HL-60/S4 treated with phorbol 12-myristate 13-acetate at 8.2 ng/mL for 4 days and 3 days (cell line): ENCODE measurements at regions not wholly inside any gene's neighbourhood (a gene's known extent, or its start where the extent isn't known, plus 50 kb on each side); places are given as distances from the start of the nearest gene placed in this dataset.

Source experiments
- in situ Hi-C: fragments of 300-500 bp; cut with MboI; formaldehyde crosslinking; loops from 2 replicates; pipeline ENCODE4 v1.15.0; 2022; ENCODE audit warnings: low sequenced_read_pairs

DNA sequence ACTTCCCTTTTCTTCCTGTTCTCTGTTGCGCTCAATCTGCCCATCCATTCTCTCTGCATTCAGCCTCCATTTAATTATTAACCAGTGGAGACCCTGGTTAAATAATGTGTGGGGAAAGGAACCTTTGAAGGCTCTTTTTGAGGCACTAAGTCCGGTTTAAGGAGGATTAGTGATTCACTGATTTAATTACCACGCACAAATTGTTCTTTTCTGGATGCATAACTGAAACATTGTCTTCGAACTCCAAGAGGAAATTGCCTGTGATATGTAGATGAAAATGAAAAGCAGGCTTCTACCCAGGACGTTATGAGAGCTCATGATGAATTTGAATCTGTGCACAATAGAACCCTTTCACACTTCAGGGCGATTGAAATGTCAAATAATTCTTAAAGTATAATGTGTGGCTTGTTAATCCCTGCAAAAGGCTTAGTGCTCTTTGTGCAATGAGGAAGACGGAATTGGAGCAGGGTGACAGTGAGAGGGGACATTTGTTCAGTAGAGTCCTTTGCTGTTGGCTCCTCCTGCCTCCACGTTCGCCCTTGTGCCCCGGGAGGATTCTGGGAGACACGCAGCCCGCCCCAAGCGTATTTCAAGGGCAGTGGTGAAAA, 51.1 kb upstream of the ZNF236 start:
- in situ Hi-C loops = no loop called here

DNA sequence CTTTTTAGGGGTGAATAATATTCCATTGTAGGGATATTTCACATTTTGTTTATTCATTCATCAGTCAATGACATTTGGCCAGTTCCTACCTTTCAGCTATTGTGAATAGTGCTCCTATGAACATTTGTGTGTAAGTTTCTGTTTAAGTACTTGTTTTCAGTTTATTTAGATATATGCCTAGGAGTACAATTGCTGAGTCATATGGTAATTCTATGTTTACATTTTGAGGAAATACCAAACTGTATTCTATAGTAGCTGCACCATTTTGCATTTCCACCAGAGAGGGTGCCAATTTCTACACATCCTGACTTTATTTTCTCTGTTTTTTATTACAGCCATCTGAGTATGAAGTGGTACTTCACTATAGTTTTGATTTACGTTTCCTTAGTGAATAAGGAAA, 54.4 kb upstream of the ZNF236 start:
- in situ Hi-C loops = no loop called here

DNA sequence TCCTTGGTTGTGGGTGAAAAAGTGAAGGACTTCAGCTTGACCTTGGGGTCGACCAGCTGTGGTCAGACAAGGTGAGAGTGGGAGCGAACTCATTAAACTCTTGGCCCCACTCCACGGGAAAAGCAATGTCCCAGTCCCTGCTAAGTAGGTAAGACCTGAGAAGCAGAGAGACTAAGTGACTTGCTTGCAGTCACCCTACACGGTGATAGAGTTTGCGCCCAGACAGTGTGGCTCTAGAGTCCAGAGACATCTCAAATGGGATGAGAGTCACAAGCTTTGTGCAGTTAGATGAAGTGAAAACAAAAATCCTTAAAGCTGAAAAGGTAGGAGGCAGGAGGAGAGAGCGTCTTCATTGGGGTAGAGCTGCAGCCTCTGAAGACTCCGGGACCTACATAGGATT, 55.9 kb upstream of the ZNF236 start:
- in situ Hi-C loops = no loop called here

DNA sequence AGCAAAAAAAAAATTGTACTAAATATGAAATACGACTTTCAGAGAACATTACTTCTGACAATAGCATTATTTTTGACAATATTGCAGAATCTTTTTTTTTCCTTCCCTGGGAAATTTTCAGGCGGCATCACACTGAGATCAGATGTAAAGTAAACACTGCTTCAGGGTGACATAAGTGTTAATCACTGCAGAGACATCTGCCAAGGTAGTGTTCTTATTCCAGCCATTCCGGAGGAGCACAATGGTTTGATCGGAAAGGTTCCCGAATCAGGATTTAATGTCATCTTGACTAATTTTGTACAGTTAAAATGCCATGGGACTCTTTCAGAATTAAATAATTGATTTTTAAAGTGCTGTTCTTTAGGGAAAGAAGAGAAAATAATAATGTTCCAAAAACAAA, 56.7 kb upstream of the ZNF236 start:
- in situ Hi-C loops = no loop called here

DNA sequence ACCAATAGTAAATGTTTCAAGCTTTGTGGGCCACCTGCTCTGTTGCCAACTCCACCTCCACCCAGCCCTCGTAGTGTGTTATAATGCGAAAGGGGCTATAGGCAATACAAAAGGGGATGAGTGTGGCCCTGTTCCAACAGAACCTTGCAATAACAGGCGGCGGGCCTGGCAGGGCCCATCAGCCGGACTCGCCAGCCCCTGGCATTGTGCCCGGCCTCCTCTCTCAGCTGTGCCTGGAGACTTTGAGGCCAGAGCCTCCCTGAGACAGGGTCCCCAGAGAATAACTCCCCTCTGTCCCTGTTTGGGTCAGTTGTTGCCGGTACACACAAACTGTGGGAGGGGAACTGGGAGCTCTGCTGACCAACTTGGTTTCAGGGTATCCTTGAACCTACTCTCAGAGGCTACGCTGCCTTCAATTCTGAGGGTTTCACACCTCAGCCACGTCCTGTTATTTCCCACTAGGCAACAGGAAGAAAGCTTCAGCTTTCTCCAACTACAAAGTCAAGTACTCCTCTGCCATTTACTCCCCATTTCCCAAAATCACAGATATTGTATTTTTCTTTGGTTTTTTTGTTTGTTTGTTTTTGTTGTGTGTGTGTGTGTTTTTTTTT, 58.0 kb upstream of the ZNF236 start:
- in situ Hi-C loops = no loop called here

DNA sequence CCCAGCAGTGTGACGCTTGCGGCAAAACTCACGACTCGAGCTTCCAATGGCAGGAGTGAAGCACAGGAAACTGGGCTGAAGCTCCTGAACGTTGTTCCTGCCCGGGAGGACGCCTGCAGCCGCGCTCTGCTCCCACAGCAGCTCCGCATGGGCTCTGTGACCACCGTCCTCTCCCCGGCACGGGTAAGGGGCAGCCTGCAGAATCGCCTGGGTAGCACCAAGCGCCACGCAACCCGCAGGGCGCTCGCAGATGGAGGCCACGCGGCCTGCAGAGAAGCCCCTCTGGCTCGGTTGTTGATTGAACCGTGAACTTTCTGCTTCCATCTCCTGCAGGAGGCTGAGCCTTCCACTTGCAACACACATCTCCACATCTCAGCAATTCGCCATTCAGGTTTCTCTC, 63.3 kb upstream of the ZNF236 start:
- in situ Hi-C loops = no loop called here

DNA sequence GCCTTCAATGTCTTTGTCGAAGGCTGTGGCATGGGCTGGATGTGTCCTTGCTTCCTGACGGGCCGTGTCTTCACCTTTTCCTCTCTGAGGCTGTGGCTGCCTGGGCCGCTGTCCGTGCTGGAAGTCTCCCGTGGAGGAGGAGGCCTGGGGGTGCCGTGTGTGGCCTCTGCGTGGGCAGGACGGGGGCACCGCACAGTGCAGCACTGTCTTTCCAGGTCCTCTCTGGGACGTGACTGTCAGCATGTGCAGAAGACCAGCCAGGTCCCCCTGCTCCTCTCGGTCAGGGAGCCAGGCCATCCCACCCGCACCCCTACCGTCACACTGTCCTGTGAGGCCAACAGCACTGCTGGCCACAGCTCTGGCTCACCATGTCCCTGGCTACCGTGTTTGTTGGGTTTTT, 64.4 kb upstream of the ZNF236 start:
- in situ Hi-C loops = no loop called here

DNA sequence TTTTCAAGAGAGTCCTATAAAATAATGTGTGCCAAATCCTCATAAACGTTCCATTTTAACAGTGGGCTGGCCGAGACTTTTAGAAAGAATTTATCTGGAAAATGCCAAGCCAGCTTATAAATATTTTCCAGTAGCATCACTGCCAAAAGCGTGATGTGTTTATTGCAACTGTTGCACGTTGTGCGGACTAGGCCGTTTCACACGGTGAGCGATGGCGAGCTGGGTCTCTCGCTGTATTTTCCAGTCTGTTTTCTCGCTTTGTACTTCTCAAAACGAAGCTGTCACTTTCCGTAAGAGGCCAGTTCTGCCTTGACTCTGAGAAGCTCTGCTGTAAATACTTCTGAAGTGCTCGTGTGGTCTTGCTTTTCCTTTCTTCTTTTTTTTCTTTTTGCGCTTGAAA, 65.0 kb upstream of the ZNF236 start:
- in situ Hi-C loops = no loop called here

DNA sequence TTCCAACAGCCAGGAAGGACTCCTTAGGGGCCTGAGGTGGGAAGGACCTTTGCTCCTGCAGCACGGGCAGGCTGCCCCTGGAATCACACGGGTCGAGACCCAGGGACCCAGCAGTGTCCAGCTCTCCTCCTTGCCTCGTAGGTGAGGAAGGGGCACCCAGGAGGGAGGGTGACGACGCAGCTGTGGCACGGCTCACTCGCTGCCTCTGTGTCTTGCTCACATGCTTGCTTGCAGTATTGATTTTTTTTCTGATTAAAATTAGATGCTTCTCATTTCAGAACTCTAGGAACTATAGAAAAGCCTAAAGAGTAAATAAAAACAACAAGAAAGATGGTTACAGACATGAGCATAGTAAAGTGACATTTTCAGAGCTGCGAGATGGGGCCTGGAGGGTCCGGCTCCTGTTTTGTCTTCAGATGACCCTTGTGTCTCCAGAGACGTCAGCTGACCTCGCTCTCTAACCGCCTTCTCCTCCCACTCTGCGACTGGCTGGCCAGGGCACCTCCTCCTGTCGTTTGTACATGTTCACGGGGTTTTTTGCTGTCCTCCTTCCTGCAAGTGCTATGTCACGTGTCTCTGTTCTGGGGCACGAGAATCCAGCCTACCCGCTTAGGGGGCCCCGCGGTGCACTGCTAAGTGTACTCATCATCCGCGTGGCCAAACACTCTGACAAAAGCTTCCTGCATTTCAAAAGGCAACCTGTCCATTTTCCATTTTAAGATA, 65.7 kb upstream of the ZNF236 start:
- in situ Hi-C loops = no loop called here

DNA sequence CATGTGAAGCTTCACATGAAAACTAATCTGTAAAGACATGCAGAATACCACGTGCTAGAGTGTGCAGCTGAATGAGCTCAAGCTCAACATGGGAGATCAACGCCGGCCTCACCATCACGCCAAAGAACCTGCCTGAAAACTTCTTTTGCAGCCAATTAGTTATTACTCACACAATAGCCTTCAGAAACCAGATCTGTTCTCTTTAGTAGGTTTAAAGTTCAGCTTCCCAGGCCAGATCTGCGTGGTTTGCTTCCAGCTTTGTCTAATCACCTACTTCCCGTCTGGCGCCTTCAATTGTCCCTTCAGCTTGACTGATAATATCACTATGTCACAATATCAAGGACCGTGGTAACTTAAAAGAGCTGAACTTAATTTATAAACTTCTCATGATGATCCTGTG, 68.0 kb upstream of the ZNF236 start:
- in situ Hi-C loops = no loop called here

DNA sequence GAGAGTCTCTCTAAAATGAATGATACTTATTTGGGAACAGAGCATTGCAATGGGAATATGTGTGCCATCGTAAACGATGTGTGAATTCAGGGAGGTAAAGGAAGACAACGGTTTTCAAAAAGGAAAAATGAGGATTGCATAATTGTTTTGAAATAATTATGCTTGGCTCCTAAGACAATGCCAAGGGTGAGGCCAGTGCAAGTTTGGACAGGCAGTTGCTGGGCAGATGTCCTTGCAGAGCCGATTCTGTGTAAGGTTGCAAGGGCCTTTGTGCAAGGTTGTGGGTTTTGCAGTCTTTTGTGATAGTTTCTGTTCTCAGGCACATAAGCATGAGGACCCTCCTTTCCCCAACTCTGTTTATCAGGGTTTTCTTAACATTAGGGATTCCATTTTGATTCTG, 70.0 kb upstream of the ZNF236 start:
- in situ Hi-C loops = no loop called here

DNA sequence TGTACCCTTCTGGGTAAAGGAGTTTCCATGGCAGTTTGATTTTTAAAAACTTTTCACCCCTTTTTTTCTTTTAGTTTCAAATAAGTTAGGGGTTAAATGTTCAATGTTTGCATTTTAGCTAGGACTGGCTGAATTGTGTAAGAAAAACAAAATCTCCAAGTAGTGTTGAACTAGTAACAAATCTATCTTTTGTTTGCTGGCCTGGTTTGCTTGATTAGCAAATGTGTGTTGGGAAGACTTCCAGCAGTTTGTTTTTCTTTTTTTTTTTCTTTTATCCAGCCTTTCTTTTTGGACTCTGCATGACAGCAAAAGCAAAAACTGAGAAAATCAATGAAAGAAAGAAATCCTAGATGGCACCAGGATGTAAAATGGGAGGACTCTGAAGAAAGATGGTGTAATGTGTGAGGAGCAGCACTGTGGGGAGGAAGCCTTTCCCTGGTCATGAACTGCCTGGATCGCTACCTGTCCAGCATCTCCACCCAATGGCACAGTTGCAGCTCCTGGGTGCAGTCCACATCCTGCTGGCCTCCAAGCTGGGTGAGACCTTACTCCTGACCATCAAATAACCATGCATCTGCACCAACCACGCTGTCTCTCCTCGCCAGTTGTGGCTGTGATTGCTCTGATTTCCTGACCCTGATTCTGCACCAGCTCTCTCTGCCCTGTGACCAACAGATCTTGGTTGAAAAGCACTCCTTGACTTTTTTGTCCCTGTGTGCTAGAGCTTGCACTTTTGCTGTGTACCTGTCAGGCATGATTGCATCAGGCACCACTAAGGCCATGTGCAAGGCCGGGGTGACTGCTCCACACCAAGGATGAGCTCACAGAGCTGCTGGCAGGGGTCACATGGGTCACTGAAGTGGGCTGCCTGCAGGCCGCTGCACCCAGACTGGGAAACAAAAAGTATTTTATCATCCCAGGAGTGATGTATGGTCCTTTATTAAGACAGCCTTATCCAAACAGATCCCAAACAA, 71.2 kb upstream of the ZNF236 start:
- in situ Hi-C loops = no loop called here

- in situ Hi-C loops = no loop called here
These were observed 72.1 kb upstream of the ZNF236 start for GRCh38 chr18:76750269-76750668.

DNA sequence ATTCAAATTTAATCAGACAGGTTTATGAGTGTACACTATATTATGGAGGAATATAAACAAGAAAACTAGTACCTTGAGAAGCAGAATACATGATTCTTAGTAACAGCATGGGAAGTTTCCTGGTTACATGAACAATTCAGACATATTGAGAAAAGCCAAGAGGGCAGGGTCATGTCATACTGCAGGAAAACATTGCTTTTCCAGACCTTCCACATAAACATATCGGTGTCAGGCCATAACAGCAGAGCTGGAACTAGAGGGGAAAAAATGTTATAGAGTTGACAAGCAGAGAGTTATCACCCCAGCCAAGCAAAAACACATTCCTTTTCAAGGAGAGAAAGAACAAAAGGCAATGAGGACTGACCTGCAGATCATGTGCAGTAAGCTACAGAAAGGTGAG, 74.7 kb upstream of the ZNF236 start:
- in situ Hi-C loops = no loop called here

DNA sequence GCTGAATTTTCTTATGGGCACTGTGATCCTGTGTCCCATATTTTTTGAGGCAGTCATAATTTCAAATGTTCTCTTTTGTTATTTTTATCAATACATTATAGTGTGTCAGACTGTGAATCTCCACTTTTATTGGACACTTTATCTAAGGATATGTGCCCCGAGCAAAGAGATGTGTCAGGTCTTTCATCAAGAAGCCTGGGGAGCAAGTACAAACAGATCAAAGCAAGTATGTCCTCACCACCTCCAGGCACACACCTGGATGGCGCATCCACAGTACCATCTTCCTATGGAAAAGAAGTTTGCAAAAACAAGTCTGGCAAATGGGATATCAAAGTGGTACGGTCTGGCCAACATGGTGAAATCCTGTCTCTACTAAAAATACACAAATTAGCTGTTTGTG, 81.0 kb upstream of the ZNF236 start:
- in situ Hi-C loops = no loop called here

GRCh38 chr18:76736309-76736708, 86.0 kb upstream of the ZNF236 start:
- in situ Hi-C loops = no loop called here

- in situ Hi-C loops = no loop called here
These were observed 91.5 kb upstream of the ZNF236 start for GRCh38 chr18:76730901-76731300.

DNA sequence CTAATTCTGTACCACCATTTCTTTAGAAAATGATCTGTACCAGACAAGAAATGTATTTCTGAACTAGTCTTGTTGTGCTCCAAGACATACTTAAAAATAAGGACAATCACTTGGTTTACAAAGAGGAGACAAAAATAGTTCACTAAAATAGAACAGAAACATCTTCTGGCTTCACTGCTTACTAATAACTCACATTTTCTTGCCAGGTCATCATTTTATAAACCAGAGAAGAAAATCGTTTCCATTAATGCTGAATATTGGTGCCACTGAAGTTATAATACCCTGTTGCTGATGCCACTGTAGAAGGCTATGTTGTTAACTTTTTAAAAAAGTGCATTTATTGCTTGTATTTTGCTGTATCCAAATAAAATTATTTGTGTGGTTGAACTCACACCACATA, 94.8 kb upstream of the ZNF236 start:
- in situ Hi-C loops = no loop called here

DNA sequence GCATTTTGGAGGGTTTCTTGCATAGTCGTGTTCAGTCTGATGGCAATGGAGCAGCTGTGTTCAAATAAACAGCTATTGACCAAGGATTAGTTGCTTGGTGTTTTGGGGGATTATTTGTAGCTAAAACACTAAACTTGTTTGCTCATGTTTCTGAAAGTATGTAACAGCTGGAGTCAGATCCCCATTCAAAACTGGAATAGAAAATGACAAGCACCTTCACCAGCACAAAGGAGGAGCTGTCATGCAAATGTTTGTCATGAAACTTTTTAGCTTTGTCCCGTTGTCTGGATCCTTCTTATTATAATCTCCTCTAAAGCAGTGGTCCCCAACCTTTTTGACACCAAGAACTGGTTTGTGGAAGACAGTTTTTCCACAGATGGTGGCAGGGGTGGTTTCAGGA, 96.9 kb upstream of the ZNF236 start:
- in situ Hi-C loops = no loop called here

DNA sequence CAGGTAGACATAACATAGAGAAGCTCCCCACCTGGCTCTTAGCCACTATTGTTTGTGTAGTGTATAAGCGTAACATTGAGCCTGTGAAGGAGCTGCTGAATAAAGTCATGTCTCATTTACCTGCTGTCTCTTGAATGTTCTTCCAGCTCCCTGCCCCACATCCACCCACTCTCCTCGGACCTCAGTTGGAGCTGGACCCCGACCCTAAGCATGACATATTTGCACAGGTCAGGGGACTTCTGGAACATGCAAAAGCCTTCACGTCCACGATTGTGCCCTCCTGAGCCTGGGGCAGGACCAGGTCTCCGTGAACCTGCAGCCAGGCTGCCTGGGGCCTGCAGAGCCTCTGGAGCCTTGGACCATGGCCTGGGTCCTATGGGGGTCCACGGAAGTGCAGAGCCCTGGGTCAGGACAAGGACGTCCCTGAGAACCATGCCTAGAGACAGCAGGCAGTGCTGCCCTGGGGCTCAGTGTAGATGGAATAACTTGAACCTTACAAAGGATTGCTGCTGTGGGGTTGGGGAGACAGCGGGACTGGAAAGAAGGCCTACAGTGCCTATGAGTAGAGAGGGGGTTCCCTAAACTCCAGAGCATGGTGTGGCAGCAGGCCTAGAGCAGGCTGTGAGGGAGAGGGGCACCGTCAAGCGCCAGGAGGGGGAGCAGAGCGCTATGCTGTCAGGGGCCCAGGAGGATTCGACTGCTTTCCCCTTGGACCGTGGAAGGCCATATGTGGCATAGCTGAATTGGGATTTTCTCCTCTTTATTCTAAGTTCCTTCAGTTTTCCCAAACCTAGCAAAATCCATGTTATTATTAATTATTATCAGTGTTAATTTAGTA, 99.9 kb upstream of the ZNF236 start:
- in situ Hi-C loops = no loop called here
